ENCODE measurements at regions not wholly inside any gene's neighbourhood (a gene's known extent, or its start where the extent isn't known, plus 50 kb on each side); places are given as distances from the start of the nearest gene placed in this dataset.

DNA sequence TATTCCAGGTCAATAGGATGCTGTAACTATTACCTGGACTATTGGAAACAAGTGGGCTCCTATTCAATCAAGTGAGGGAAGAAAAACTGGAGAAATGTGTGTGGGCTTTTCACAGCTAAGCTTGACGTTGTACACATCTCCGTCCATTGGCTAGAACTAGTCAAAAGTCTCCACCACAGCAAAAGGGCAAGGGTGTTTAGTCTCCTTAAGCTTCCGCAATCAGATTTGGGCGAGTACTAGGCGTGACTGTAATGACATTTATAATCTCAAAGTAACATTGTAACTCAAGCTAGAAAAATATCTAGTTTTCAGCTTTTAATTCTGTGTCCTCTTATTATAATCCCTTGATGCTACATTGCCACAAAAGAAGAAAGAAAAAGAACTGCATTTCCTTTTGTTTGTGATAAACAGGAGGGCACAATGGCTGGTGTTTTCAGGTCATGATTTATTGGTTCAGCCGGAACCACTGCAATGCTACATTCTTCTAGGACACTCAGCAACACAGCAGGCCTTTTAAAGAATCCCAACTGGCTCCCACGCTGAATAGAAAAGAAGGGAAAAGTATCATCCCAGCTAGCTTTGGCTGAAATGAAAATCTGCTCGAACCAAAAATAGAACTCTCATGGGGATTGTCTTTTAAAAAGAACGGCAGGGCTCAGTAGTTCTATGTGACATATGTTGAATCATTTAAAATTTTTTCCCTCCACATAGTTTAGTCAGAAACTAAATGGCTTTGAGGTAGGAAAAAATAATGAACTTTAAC is 387.7 kb downstream of the BTBD3 start:
- peak; percentile 30 for DNase-seq

DNA sequence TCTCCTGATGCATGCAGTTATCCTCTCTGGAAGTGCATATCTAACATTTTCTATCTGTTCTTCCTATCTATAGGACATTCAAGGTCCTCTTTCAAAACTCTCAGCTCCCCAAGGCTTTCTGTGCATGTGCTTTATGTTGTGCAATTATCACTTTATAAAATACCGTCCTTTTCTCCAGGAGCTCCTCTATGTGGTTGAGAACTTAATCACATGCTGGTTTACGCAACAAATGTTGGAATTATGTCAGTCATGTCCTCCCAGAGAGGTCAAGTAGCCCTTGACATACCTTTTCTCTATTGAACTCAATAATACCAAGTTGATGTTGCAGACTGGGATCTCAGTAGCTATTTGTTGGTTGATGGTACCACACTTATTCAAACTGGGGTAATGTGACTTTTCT is 388.4 kb downstream of the BTBD3 start:
- no peak for DNase-seq

DNA sequence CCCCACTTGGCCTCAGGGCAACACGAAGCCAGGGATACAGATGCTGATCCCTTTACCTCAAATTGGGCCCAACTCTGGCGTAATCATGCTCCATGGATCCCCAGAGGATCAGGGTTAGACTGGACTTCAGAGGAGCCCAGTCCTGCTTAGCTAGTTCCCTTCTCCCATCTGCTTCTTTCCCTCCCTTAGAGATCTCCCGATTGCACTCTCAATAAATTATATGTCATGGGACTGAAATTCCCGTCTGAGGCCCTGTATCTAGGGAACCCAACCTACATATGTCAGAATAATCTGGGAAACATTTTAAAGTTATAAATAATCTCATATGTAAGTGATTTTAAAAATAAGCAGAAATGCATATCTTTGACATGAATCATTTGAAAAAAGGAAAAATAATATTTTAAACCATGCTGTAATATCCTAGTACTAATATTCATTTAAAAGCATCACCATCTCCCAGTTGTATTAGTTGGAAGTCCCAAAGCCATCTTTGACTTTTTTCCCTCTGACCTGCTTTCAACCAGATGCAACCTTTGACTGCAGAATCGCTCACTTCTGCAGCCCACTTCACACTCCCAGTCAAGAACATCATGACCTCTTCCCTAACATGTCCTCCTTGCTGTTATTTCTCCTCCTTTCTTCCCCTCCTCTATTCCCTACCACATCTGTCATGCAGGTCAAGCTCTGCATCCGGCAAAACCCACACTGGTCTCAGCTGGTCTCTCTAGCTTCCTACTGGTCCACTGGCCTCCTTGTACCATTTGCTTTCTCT is 393.6 kb downstream of the BTBD3 start:
- no peak for DNase-seq

DNA sequence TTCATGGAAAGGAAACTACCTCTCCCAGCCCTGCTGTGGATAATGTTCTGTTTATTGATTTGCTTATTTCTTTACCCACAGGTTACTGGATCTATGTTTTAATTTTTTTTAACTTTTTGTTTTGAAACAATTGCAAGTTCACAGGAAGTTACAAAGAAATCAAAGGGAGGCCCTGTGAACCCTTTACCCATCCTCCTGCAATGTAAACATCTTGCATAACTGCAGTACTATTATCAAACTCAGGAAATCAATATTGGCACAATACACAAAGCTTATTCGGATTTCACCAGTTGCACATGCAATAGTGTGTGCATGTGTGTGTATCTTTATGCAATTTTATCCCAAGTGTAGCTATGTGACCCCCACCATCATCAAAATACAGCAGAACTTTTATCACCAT is 398.0 kb downstream of the BTBD3 start:
- DNase-seq: no peak

DNA sequence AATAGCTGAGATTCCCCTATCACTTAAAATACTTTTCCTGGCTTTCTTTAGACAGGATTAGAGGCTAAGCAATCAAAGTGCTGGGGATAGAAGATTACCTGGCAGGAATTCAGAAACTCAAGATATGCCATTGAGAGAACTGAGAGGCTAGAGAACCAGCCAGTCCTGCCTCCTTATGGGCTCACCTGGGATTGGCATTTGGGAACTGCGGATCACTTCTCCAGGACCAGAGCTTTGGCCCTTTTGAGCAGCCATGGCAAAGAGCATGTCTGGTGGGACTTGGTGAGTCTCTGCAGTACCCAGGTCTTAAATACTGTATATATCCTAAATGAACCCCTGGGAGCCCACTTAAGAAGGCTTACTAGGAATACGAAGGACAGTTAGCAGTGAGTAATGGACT is 399.1 kb downstream of the BTBD3 start:
- DNase-seq: no peak

DNA sequence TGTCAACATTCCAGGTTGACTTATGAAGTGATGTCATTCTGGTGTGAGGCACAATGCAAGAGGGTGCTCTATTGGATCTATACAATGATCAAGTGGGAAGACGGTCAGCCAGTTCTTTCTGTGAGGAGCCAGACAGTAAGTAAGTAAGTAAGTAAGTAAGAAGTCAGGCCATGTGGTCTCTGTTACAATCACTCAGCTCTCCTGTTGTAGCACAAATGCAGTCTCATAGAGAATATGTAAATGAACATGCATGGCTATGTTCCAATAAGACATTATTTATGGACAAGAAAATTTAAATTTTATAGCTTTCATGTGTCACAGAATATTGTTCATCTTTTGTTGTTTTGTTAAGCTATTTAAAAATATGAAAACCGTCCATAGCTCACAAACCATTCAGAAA is 399.7 kb downstream of the BTBD3 start:
- no peak for DNase-seq

DNA sequence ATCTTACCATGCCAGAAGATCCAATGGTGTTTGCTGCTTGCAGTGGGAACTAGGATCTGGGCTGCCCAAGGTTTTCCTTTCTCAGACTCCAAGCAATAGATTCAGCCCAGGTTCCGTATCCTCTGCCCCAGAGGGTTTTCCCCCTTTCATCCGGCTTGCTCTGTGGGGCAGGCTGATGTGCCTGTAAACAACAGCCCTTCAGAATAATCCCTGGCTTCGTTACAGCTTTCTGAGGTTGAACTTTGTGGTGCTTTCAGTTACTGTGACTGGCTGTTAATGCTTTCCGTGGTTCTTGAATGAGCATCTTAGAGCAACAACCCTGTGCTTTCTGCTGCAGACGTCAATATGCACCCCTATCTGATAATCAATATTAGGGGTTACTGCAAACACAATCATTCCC is 400.4 kb downstream of the BTBD3 start:
- no peak for DNase-seq

DNA sequence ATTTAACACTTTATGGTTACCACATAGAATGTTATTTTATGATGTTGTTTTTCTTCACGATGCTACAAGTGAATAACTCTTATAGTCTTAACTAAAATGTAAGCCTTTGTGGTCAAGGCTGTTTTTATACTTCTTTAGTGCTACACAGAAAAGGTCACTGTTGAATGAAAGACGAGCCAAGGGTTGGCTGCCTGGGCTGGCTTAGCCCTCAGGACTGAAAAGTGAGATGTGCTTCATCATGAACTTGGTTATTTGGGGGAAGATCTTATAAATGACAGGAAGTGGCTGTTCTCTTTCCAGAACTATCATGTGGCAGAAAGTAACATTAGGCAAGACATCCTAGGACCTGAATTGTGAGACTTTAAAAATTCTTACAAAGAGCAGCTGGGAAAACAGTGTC is 404.0 kb downstream of the BTBD3 start:
- DNase-seq: no peak

DNA sequence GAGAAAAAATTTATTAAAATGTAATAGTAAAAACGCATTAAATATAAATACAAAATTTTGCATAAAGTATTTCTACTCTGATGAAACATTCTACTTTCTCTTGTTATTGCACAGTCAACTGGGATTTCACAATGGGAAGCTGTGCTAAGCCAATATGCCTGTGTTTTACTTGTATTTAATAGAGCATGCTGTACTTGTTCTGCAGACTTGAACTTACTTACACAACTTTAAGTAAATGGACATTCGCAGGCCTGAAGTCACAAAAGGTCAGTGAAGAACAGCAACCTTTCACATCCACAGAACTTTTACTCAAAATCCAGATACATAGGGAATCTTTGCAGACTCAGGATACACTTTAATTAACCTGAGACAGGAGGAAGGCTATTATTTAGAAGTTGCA is 409.5 kb downstream of the BTBD3 start:
- DNase-seq: no peak

DNA sequence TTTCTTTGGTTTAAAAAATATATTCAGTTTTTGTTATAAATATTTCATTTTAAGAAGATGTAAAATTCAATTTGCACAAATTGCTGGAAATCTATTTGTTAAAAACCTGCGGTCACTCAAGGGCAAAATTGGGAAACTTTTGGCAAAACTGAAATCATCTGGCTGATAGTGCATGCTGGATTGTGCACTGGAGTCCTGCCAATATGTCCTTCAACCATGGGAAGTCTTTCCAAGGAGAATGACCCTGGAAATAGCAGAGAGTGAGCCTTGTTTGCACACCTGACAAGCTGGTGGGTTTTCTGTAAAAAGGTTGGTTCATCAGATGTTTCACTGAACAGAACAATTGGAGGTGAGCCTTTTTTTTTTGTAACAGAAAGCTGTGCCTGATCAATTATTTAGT is 413.5 kb downstream of the BTBD3 start:
- no peak for DNase-seq

DNA sequence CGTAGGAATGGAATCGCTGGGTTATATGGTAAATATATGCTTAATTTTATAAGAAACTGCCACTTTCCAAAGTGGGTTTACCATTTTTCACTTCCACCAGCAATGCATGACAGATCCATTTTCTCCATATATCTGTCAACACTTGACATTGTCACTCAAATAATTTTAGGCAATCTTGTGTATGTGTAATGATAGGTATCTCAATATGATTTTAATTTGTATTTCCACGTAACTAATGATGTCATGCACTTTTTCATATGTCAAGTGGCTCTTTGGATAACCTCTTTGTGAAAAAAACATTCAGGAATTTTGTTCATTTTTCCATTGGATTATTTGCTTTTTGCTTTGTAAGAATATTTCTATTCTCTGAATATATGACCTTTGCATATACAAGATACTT is 419.9 kb downstream of the BTBD3 start:
- DNase-seq: no peak

DNA sequence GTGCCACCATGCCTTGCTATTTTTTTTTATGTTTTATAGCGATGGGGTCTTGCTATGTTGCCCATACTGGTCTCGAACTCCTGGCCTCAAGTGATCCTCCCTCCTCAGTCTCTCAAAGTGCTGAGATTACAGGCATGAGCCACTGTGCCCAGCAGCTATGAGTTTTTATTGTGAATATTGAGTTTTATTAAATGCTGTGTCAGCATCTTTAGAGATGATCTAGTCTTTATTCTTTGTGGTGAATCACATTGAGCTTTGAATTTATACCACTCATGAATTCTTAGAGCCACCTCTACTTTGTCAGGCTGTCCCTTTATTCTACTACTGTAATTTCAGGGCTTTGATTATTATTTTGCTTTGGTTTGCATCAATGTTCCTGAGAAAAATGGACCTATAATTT is 428.3 kb downstream of the BTBD3 start:
- no peak for DNase-seq

DNA sequence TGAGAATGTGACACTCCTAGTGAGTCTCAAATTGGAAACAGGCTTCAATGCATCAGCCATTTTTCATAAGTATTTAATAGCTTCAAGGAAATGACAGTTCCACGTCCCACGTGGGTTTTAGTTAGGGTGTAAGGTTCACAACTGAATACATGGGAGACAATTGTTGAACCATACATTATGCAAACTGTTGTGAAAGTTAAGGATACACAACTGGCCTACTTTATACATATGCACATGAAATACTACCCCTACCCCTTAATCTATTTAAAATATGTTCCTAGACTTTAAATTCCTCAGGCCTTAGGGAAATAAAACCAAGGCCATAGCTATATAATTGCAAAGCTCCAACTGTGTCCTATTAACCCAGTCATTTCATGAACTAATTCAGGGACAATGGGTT is 436.1 kb downstream of the BTBD3 start:
- no peak for DNase-seq

DNA sequence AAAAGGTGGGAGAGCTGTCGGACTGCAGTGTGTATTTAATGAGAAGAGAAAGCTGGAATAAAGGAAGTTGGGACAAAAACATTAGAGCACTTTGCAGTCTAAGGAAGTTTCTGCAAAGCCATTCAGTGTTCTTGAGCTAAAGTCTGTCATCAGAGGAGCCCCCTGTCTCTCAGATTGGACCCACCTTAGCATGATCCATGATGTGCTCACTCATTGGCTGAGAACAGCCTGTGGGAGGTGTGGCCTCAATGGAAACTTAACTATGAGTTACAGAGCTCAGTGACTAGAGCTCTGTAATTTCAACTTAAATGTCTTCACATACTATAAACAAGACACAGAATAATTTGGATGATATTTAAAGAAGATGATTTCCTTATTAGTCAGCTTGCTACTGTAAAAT is 437.0 kb downstream of the BTBD3 start:
- DNase-seq: no peak

DNA sequence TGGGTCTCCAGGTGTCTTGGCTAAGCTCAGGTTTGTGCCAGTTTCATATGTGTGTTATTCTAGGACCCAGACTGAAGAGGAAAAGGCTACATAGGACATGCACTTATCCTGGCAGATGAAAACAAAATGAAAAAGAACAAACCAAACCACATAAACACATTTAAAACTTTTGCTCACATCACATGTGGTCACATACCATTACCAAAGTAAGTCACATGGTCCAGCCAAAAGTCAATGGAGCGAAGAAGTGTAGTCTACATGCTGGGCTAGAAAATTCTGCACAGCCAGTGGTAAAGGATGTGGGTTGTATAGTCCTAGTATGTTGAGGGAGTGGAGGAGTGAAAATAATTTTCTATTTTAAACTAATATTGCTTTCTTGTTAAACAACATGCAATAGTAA is 437.5 kb downstream of the BTBD3 start:
- DNase-seq: no peak

DNA sequence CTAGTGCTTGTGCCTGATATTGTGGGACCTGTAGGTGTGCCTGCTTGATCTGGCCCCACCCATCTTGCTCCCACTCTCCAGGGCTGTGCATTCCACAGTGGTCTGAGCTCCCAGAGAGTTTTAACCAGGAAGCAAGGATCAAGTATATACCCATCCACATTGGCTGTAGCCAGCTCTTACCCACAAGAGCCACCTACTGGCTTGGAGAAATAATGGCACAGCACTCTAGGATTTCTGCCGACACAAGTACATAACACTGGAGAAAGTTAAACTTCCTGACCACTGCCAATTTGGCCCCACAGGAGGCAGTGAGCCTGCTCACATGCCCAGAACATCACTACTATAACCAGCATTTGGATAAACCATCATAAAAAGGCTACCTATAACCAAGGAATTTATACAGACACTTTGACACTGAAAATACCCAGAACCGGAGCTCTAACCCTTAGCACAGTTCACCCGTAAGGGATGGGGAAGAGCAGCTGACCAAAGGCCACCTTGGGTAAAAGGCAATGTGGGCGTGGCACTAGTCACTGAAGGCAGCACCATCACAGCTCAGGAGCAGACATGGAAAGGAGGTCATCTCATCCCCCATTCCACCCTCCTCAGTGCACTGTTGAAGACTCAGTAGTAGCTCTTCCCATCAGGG is 440.4 kb downstream of the BTBD3 start:
- DNase-seq: no peak

DNA sequence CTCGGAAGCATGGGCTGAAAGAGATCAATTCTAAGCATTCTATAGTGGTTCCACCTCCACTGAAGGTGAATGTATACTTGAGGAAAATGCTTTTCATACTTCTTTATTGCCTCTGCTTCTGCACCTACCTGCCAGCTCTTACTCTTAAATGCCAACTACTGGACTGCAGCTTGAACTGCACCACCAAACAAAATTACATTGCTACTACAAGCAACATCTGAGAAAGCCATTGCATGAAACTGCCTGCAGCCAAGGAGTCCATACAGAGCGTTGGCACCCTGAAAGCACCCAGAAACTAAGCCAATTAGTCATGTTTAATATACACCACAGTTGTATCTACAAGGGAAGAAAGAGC is 440.9 kb downstream of the BTBD3 start:
- no peak for DNase-seq

DNA sequence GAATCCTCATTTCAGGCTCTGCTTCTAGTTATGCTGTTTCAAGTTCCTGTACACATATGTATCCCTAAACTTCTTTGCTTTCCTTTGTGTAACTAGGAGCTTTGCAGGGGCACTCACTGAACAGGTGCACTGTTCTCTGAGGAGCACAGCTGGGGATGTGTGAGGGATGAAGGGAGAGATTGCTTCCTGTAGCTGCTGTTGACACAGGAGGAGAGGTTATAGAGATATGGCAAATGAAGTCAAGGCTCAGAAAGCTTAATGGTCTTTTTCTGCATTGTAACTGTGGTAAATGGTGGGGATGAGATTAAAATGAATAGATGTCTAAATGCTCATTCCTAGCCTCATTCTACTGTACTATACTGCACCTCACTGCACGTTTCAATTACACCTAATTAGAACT is 454.3 kb downstream of the BTBD3 start:
- DNase-seq: no peak

DNA sequence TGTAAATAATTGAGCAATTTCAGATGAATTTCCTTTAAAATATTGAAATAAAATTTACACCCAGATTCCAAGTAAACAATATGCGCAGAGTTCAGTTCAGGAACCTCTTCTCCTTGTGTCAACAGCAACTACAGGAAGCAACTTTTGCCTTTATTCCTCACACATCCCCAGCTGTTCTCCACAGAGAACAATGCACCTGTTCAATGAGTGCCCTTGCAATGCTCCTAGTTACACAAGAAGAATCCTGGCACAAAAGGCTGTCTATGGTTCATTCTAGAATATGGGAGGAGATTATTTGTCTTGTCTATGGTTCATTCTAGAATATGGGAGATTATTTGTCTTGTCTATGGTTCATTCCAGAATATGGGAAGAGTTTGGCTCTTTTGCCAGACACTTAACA is 454.9 kb downstream of the BTBD3 start:
- DNase-seq: no peak

DNA sequence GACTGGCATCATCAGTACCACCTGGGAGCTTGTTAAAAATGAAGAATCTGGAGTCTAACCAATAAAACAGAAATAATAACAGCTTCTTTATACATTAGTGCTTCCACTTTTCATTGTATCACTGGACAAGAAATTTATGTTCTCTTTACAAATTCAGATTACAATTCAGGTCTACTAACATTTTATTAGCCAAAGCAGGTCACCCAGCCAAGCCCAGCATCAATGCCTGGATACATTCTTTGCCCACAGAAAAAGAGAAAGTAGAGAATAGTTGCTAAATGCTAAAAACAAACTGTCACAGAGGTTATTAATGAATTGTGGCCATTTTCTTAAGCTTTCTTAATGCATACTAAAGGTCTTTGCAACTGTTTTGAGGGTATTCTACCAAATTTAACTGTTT is 458.3 kb downstream of the BTBD3 start:
- DNase-seq: no peak

DNA sequence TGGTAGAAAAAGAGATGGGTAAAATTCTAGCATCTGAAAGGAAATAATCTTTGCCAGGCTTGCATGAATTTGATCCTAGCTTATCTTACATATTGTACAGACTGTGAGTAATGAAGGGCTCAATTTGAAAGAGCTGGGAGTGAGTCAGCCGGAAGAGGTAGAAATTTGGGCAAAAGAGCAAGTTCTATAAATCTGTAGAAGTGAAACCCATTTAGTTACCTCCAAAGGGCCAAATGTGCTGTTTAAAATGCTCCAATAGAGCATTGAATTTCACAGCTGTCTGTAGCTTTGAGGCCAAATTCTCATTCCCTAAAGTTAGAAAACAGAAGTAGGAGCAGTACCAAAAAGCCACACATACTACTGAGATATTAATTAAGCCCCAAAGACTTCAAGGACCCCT is 466.1 kb downstream of the BTBD3 start:
- DNase-seq: no peak

DNA sequence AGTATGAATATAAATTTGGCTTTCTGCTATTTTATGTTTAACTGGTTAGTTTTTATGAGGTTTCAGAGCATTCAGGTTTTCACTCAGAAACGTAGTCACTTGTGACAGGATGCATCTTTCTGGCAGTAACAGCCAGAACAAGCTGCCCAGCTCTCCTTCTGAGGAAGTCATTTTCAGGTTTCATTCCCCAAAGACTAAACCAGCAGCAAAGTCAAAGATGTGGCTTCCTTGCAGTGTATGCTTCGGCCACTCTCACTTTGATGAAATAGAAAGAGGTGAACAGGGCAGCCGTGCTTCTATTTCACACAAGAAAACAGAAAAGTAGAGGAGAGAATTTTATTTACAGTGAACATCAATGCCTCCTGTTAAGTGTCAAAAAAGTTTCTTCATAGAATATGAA is 469.1 kb downstream of the BTBD3 start:
- no peak for DNase-seq

DNA sequence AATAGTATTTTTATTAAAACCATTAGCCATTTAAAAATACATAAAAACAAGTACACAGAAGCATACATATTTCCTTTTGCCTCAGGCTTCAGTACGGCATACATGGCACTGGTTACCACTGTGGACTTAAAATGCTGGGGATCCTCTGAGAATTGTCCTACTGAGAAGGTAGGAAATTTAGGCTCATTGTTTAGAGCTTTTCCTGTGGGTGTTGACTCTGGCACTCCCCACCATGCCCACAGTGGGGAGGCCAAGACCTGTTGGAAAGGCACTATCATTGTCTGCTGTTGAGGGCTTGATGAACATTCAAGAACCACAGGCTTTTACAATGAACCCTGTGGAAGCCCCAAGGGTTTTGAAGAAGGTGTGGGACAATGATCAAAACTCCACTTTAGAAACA is 473.4 kb downstream of the BTBD3 start:
- no peak for DNase-seq

DNA sequence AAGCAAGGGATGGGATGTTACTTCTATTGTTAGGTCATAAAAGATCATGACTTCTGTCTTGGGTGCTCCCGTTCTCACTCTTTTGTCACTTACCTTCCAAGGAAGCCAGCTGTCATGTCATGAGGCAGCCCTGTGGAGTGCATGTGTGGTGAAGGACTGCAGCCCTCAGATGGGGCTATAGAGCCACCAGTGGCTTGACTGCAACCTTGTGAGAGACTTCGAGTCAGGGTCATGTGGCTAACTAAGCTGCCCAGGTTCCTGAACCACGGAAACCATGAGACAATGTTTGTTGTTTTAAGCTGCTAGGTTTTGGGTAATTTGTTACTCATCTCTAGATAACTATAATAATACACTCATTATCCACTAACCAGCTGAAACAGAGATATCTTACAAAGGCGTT is 477.1 kb downstream of the BTBD3 start:
- no peak for DNase-seq
